IPS-18a (cell line): ENCODE measurements at regions not wholly inside any gene's neighbourhood (a gene's known extent, or its start where the extent isn't known, plus 50 kb on each side); places are given as distances from the start of the nearest gene placed in this dataset.
A peak's percentile ranks its signal among the peaks of the same experiment; 100 is the strongest.
"Not testable (repeated sequence)": the region's sequence is repeated elsewhere in the genome, so short reads cannot be mapped to it uniquely, and the experiment has no call there.

ENCODE experiments used
- H3K27ac ChIP-seq: one replicate; pipeline ENCODE4 v1.5.1; 2013; ENCODE audit warnings: low read length
- H3K27me3 ChIP-seq: one replicate; pipeline ENCODE4 v1.6.1; 2013; ENCODE audit warnings: mild to moderate bottlenecking, low read length; ENCODE audit not compliant: control insufficient read depth, insufficient read depth
- H3K36me3 ChIP-seq: one replicate; pipeline ENCODE4 v1.6.1; 2013; ENCODE audit warnings: low read depth, low read length; ENCODE audit not compliant: control insufficient read depth
- H3K4me1 ChIP-seq: one replicate; pipeline ENCODE4 v1.6.1; 2013; ENCODE audit warnings: low read depth, low read length; ENCODE audit not compliant: control insufficient read depth
- H3K4me3 ChIP-seq: one replicate; pipeline ENCODE4 v1.5.1; 2013; ENCODE audit warnings: low read length
- H3K9ac ChIP-seq: one replicate; pipeline ENCODE4 v1.6.1; 2013; ENCODE audit warnings: mild to moderate bottlenecking, low read length, moderate library complexity
- H3K9me3 ChIP-seq: one replicate; pipeline ENCODE4 v1.6.1; 2013; ENCODE audit warnings: low read depth, low read length; ENCODE audit not compliant: control insufficient read depth

- no peaks in the 10 kb centered on the region for H3K27me3 ChIP-seq
- H3K4me1 ChIP-seq: peaks cover 25% of the 10 kb centered on the region
- H3K27ac ChIP-seq: peak overlapping the region; percentile 73
- H3K36me3 ChIP-seq: no peaks in the 10 kb centered on the region
- H3K9ac ChIP-seq: peak overlapping the region; percentile 50
- H3K9me3 ChIP-seq: no peaks in the 10 kb centered on the region
- peak overlapping the region; percentile 36 for H3K4me3 ChIP-seq
Observed at GRCh38 chr14:58969951-58970751, 218.3 kb upstream of the DAAM1 start.

- Histone ChIP-seq H3K36me3 (no peaks in the 10 kb centered on the region), H3K9me3 (no peaks in the 10 kb centered on the region), H3K4me3 (peak overlapping the region; percentile 18), H3K27me3 (no peaks in the 10 kb centered on the region), H3K27ac (no peak overlapping the region), H3K9ac (no peak overlapping the region), H3K4me1 (peaks cover 25% of the 10 kb centered on the region)
Observed at GRCh38 chr14:58972233-58973017, 216.0 kb upstream of the DAAM1 start.

DNA sequence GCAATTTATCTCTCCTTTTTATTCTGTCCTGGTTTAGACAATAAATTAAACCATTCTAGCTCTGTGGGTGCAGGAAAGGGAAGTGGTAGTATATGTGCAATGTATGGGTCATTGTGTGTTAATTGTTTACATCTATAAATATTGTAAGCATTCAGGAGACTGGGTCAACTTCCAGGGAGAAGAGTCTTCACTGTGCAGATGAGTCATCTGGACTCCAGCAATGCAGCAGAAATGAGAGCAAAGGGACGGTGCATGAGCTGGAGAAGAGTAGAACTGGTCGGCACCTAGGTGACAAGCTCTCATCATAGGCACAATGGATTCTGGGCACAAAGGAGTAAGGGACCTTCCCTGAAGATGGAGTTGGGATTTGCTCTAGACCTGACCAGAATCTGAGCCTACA, 211.1 kb upstream of the DAAM1 start:
- H3K4me3 ChIP-seq: no peak overlapping the region
- H3K9me3 ChIP-seq: no peaks in the 10 kb centered on the region
- H3K9ac ChIP-seq: no peak overlapping the region
- H3K27ac ChIP-seq: no peak overlapping the region
- no peaks in the 10 kb centered on the region for H3K27me3 ChIP-seq
- peaks cover 3% of the 10 kb centered on the region for H3K4me1 ChIP-seq
- H3K36me3 ChIP-seq: no peaks in the 10 kb centered on the region

DNA sequence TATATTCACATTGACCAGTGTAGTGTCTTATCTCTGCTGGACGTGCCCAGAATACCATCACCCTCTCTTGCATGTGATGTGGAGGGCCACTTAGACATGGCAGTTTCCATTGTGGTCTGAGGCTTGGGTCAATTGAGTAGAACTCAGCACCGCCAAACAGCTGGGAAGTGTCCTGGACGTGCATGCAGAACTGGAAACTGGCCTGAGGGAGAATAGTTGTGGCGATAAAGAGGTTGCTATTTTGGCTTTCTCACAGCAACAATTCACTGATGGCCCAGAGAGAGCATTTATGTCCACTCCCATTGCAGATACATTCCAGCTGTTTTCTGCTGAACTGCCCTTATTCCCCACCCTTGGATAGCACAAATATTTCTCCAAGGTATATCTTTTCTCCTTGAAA, 210.1 kb upstream of the DAAM1 start:
- Histone ChIP-seq H3K27ac (no peak overlapping the region), H3K27me3 (no peaks in the 10 kb centered on the region), H3K4me3 (no peak overlapping the region), H3K4me1 (no peaks in the 10 kb centered on the region), H3K9ac (no peak overlapping the region), H3K36me3 (no peaks in the 10 kb centered on the region), H3K9me3 (no peaks in the 10 kb centered on the region)

GRCh38 chr14:58979325-58979724, 209.1 kb upstream of the DAAM1 start:
- Histone ChIP-seq H3K36me3 (no peaks in the 10 kb centered on the region), H3K4me1 (no peaks in the 10 kb centered on the region), H3K4me3 (no peak overlapping the region), H3K27ac (no peak overlapping the region), H3K9me3 (no peaks in the 10 kb centered on the region), H3K9ac (no peak overlapping the region), H3K27me3 (no peaks in the 10 kb centered on the region)

DNA sequence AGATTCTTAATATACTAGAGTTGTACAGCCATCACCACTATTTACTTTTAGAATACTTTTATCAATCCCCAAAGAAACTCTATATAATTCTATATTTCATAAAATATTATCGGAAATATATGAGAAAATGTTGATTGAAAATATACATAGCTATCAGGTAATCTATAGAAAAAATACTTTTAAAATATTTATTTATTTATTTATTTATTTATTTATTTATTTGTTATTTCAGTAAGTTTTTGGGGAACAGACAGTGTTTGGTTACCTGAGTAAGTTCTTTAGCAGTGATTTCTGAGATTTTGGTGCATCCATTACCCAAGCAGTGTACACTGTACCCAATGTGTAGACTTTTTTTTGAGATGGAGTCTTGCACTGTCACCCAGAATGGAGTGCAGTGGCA, 206.6 kb upstream of the DAAM1 start:
- no peaks in the 10 kb centered on the region for H3K9me3 ChIP-seq
- H3K27ac ChIP-seq: no peak overlapping the region
- no peak overlapping the region for H3K4me3 ChIP-seq
- H3K4me1 ChIP-seq: no peaks in the 10 kb centered on the region
- H3K9ac ChIP-seq: no peak overlapping the region
- no peaks in the 10 kb centered on the region for H3K27me3 ChIP-seq
- no peaks in the 10 kb centered on the region for H3K36me3 ChIP-seq

GRCh38 chr14:58985786-58986185, 202.7 kb upstream of the DAAM1 start:
- Histone ChIP-seq H3K27ac (no peak overlapping the region), H3K36me3 (no peaks in the 10 kb centered on the region), H3K4me1 (no peaks in the 10 kb centered on the region), H3K4me3 (no peak overlapping the region), H3K9ac (no peak overlapping the region), H3K27me3 (no peaks in the 10 kb centered on the region), H3K9me3 (no peaks in the 10 kb centered on the region)

- no peaks in the 10 kb centered on the region for H3K27me3 ChIP-seq
- no peak overlapping the region for H3K4me3 ChIP-seq
- H3K27ac ChIP-seq: no peak overlapping the region
- no peak overlapping the region for H3K9ac ChIP-seq
- no peaks in the 10 kb centered on the region for H3K36me3 ChIP-seq
- no peaks in the 10 kb centered on the region for H3K4me1 ChIP-seq
- H3K9me3 ChIP-seq: no peaks in the 10 kb centered on the region
Observed at GRCh38 chr14:58987591-58987990, 200.9 kb upstream of the DAAM1 start.

DNA sequence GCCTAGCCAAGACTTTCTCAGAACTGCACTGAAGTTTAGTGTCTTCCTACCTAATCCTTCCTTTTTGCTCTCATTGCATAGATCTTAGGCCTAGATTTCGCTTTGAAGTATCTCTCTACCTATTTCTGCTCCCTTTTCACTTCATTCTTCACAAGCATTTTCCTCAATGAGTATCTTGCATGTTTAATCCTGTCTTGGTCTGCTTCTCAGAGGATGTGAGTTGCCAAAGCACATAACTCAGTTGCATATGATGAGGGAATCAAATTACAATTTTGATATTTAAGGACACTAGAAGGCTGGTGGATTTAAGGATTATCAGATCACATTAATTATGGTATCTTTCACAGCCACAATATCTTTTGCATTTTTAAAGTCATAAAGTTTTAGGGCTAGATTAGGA, 195.5 kb upstream of the DAAM1 start:
- no peaks in the 10 kb centered on the region for H3K36me3 ChIP-seq
- H3K4me3 ChIP-seq: no peak overlapping the region
- no peaks in the 10 kb centered on the region for H3K4me1 ChIP-seq
- H3K9me3 ChIP-seq: no peaks in the 10 kb centered on the region
- H3K9ac ChIP-seq: no peak overlapping the region
- no peaks in the 10 kb centered on the region for H3K27me3 ChIP-seq
- H3K27ac ChIP-seq: no peak overlapping the region

- Histone ChIP-seq H3K27me3 (no peaks in the 10 kb centered on the region), H3K9ac (no peak overlapping the region), H3K36me3 (no peaks in the 10 kb centered on the region), H3K4me3 (no peak overlapping the region), H3K4me1 (no peaks in the 10 kb centered on the region), H3K27ac (no peak overlapping the region), H3K9me3 (no peaks in the 10 kb centered on the region)
Observed at GRCh38 chr14:58994130-58994529, 194.3 kb upstream of the DAAM1 start.

GRCh38 chr14:59004012-59004411, 184.5 kb upstream of the DAAM1 start:
- H3K27ac ChIP-seq: no peak overlapping the region
- no peaks in the 10 kb centered on the region for H3K36me3 ChIP-seq
- H3K4me3 ChIP-seq: no peak overlapping the region
- H3K9me3 ChIP-seq: no peaks in the 10 kb centered on the region
- H3K27me3 ChIP-seq: no peaks in the 10 kb centered on the region
- H3K9ac ChIP-seq: no peak overlapping the region
- H3K4me1 ChIP-seq: no peaks in the 10 kb centered on the region

DNA sequence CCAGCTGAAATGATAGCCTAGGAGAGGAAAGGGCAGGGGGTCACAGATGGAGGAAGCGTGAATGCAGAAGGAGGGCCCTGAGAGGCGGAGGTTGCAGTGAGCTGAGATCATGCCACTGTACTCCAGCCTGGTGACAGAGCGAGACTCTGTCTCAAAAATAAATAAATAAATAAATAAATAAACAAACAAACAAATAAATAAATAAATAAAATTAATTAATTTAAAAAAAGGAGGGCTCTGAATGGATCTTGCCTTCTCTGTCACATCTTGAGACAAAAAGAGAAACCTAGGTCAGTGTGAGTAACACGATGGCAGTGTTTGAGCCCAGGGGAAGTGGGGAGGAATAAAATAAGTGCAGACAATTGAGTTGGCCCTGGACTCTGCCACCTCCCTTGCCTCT, 182.3 kb upstream of the DAAM1 start:
- H3K4me3 ChIP-seq, H3K36me3 ChIP-seq, H3K27me3 ChIP-seq, H3K27ac ChIP-seq, H3K4me1 ChIP-seq, H3K9me3 ChIP-seq, H3K9ac ChIP-seq: not testable (repeated sequence)
